ENCODE measurements at regions not wholly inside any gene's neighbourhood (a gene's known extent, or its start where the extent isn't known, plus 50 kb on each side); places are given as distances from the start of the nearest gene placed in this dataset.

GRCh38 chr3:21138085-21138484, 612.9 kb downstream of the ZNF385D start:
- no peak for TF ChIP-seq CTCF (IDR thresholded peaks at IDR 0.05; ENCODE audit: low read depth, low read length)
- DNase-seq (ENCODE audit: low read depth in 2 of 2): no peak
- no peak overlapping the region for H3K4me3 ChIP-seq (replicated peaks in 1 of 2; ENCODE audit: low read depth in 2 of 2, low read length in 2 of 2)

- TF ChIP-seq CTCF (IDR thresholded peaks at IDR 0.05; ENCODE audit: low read depth, low read length): no peak
- H3K4me3 ChIP-seq (replicated peaks in 1 of 2; ENCODE audit: low read depth in 2 of 2, low read length in 2 of 2): no peak overlapping the region
- DNase-seq (ENCODE audit: low read depth in 2 of 2): no peak
Measured at GRCh38 chr3:21132896-21133295, 618.1 kb downstream of the ZNF385D start.

GRCh38 chr3:21120826-21121225, 630.2 kb downstream of the ZNF385D start:
- DNase-seq (ENCODE audit: low read depth in 2 of 2): no peak
- no peak for TF ChIP-seq CTCF (IDR thresholded peaks at IDR 0.05; ENCODE audit: low read depth, low read length)
- no peak overlapping the region for H3K4me3 ChIP-seq (replicated peaks in 1 of 2; ENCODE audit: low read depth in 2 of 2, low read length in 2 of 2)

- DNase-seq (ENCODE audit: low read depth in 2 of 2): no peak
- TF ChIP-seq CTCF (IDR thresholded peaks at IDR 0.05; ENCODE audit: low read depth, low read length): no peak
- no peak overlapping the region for H3K4me3 ChIP-seq (replicated peaks in 1 of 2; ENCODE audit: low read depth in 2 of 2, low read length in 2 of 2)
Measured at GRCh38 chr3:21117370-21117769, 633.6 kb downstream of the ZNF385D start.

GRCh38 chr3:21109056-21109455, 642.0 kb downstream of the ZNF385D start:
- no peak overlapping the region for H3K4me3 ChIP-seq (replicated peaks in 1 of 2; ENCODE audit: low read depth in 2 of 2, low read length in 2 of 2)
- DNase-seq (ENCODE audit: low read depth in 2 of 2): no peak
- no peak for TF ChIP-seq CTCF (IDR thresholded peaks at IDR 0.05; ENCODE audit: low read depth, low read length)

GRCh38 chr3:21105784-21106183, 645.2 kb downstream of the ZNF385D start:
- DNase-seq (ENCODE audit: low read depth in 2 of 2): no peak
- no peak for TF ChIP-seq CTCF (IDR thresholded peaks at IDR 0.05; ENCODE audit: low read depth, low read length)
- H3K4me3 ChIP-seq (replicated peaks in 1 of 2; ENCODE audit: low read depth in 2 of 2, low read length in 2 of 2): no peak overlapping the region

- H3K4me3 ChIP-seq (replicated peaks in 1 of 2; ENCODE audit: low read depth in 2 of 2, low read length in 2 of 2): no peak overlapping the region
- TF ChIP-seq CTCF (IDR thresholded peaks at IDR 0.05; ENCODE audit: low read depth, low read length): no peak
- DNase-seq (ENCODE audit: low read depth in 2 of 2): no peak
Measured at GRCh38 chr3:21100656-21101359, 650.2 kb downstream of the ZNF385D start.

Measured in cardiac fibroblast (primary cell).